ENCODE measurements at regions not wholly inside any gene's neighbourhood (a gene's known extent, or its start where the extent isn't known, plus 50 kb on each side); places are given as distances from the start of the nearest gene placed in this dataset.

DNA sequence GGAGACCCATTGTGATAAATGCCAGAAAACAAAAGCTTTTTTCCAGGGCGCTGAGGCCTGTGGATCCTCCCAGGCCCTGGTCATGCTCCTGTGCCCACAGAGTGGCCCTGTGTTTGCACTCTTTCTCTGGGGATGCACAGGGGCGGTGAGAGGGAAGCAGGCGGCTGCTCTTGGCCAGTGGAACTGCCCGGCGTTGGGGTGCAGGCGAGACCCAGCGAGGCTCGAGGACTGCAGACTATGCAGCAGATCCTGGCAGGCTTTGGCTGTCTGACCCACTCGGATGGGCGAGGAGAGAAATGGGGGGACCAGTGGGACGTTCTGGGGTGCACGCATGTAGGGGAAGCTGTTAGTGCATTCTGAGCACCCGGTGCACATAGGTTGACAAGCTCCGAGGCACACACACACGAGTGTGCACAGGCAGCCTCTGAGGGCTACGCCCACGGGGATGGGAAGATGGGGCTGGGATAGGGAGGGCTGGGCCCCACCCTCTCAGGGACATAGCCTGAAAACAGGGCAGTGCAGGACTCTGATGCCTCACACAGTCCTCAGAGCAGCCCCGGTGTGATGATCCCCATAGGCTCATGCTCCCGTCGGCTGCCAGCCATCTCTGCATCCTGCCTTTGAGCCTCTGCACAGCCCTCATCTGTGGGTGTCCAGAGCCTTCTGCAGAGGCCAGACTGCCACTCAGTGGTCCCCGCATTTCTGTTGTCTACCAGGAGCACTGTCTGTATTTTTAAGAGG, 1233.5 kb downstream of the BRD1 start:
- H3K27ac ChIP-seq = no peak overlapping the region
- no peak for TF ChIP-seq ZFX (IDR thresholded peaks at IDR 0.05; ENCODE audit: borderline replicate concordance)
- TF ChIP-seq, protein P1, sequence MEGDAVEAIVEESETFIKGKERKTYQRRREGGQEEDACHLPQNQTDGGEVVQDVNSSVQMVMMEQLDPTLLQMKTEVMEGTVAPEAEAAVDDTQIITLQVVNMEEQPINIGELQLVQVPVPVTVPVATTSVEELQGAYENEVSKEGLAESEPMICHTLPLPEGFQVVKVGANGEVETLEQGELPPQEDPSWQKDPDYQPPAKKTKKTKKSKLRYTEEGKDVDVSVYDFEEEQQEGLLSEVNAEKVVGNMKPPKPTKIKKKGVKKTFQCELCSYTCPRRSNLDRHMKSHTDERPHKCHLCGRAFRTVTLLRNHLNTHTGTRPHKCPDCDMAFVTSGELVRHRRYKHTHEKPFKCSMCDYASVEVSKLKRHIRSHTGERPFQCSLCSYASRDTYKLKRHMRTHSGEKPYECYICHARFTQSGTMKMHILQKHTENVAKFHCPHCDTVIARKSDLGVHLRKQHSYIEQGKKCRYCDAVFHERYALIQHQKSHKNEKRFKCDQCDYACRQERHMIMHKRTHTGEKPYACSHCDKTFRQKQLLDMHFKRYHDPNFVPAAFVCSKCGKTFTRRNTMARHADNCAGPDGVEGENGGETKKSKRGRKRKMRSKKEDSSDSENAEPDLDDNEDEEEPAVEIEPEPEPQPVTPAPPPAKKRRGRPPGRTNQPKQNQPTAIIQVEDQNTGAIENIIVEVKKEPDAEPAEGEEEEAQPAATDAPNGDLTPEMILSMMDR (IDR thresholded peaks at IDR 0.05) = no peak

DNA sequence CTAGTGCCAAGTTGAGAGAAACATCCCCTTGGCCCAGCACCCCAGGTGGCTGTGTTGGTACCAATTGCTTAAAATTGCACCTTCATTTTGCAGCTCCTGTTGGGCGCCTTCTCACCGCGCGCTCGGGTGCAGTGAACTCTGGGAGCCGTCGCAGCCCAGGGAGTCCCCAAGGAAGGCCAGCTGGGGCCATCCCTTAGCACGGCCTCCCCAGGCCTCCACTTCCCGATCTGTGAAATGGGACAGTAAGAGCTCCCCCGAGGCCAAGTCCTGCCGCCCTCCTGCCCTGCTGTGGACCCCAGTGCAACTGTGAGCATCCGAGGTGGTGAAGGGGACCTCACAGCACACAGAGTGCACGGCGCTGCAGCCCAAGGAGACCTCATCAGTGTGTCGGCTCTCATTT, 1234.1 kb downstream of the BRD1 start:
- H3K27ac ChIP-seq = no peak overlapping the region
- TF ChIP-seq, protein P1 (IDR thresholded peaks at IDR 0.05) = no peak
- no peak for TF ChIP-seq ZFX (IDR thresholded peaks at IDR 0.05; ENCODE audit: borderline replicate concordance)

DNA sequence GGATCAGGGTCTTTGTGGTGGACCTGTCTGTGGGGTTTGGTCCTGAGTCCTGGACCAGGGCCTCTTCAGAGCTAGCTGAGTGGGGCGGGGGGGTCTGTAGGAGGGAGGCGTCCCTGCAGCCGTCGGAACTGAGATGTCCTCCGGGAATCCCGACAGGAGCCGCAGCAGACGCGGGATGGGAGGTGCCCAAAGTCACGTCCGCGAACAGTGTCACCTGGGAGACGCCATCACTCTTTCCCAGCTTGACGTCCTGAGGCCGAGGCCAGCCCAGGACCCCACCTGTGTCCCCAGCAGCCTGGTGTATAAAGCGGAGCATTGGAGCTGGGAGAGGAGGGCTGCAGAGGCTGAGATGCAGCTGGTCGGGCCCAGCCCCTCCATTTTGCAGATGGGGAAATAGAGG, 1234.7 kb downstream of the BRD1 start:
- H3K27ac ChIP-seq = no peak overlapping the region
- TF ChIP-seq, protein P1 (IDR thresholded peaks at IDR 0.05) = no peak

DNA sequence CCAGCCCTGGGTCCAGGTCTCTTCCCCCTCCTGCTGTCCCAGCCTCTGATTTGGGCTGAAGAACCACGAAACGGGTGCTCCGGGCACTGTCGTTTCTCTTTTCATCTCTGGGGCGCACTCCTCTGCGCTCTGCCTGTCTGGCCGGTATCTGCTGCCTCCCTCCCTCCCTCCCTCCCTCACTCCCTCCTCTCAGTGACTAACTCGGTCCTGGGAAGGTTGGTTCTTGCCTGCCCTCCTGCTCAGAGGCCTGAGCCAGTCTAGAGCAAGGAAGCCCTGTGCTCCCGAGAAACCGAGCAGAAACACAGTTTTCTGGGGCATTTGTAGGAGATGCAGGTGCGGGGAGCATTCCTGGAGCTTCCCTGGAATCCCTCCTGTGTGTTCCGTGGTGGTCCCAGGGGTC, 1235.2 kb downstream of the BRD1 start:
- no peak overlapping the region for H3K27ac ChIP-seq
- no peak for TF ChIP-seq ZFX (IDR thresholded peaks at IDR 0.05; ENCODE audit: borderline replicate concordance)
- TF ChIP-seq, protein P1 (IDR thresholded peaks at IDR 0.05) = no peak

DNA sequence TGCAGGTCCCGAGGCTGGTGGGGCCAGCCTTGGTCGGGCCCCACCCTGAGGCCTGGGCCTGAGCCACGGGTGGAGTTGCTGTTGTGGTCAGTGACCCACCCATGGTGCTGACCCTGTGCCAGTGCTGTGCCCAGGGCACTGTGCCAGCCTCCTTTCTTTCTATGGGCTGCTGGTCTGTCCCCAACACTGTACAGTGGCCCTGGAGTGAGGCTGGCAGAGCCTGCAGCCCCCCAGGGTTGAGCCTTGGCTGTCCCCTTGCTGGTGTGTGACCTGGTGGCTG, 1235.7 kb downstream of the BRD1 start:
- TF ChIP-seq, protein P1 (IDR thresholded peaks at IDR 0.05) = no peak
- no peak for TF ChIP-seq ZFX (IDR thresholded peaks at IDR 0.05; ENCODE audit: borderline replicate concordance)
- H3K27ac ChIP-seq = no peak overlapping the region

DNA sequence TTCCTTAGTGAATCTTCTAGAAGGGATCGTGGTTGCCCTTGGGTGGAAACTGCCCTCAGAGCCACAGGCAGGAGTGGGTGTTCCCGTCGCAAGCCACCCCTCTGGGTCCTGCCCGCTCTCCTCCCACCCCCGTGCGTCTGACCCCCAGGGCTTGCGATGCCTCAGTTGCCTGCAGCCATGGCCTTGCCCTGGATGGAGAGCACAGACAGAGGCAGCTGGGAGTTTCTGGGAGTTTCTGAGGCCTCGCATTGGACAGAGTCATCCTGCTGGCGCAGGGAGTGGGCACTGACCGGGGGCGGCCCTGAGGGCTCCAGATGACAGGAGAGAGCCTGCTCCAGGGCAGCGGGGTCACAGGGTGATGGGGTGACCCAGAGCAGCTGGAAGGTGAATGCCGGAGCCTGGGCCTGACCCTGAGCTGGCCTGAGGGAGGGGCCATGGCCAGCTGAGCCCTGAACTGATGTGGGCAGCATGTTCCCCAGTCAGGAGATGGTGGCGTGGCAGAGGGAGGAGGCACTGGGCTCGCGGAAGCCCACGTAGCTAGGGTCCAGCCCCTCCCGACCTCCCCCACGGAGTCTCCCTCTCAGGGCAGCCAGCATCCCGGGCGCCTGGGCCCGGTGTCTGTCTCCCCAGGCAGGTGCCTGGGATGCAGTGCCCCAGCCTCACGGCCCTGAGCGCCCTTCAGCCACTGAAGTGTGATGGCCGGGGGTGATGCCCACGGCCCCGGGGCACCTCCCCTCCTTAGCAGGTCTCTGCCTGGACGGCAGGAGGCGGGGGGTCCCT, 1236.2 kb downstream of the BRD1 start:
- TF ChIP-seq, protein P1 (IDR thresholded peaks at IDR 0.05) = no peak
- no peak for TF ChIP-seq ZFX (IDR thresholded peaks at IDR 0.05; ENCODE audit: borderline replicate concordance)
- no peak overlapping the region for H3K27ac ChIP-seq

DNA sequence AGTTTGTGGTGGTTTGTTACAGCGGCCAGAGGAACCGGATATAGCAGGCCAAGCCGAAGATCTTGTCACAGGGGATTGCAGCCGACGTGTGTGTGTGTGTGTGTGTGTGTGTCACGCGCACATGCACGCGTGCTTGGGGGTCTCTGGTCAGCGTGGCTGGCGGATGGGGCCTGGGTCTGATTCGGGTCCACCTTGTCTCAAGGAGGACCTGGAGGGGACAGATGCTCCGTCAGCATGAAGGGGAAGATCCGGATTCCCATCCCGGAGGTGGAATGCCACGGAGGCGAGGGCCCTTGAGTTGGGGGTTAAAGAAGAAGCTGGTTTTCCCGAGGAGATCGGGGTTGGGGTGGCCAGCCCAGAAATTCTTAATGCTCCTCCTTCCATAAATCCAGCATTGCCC, 1237.8 kb downstream of the BRD1 start:
- no peak overlapping the region for H3K27ac ChIP-seq
- TF ChIP-seq, protein P1 (IDR thresholded peaks at IDR 0.05) = no peak
- TF ChIP-seq ZFX (IDR thresholded peaks at IDR 0.05; ENCODE audit: borderline replicate concordance) = no peak
